GM19397 (cell line): ENCODE measurements at regions not wholly inside any gene's neighbourhood (a gene's known extent, or its start where the extent isn't known, plus 50 kb on each side); places are given as distances from the start of the nearest gene placed in this dataset.
"Not testable (repeated sequence)": the region's sequence is repeated elsewhere in the genome, so short reads cannot be mapped to it uniquely, and the experiment has no call there.

Source experiments
- ATAC-seq: cut with Tn5 transposase; IDR thresholded peaks from one replicate; pipeline ENCODE4 v1.9.1; 2021; ENCODE audit warnings: mild to moderate bottlenecking, moderate library complexity; ENCODE audit not compliant: unreplicated experiment

DNA sequence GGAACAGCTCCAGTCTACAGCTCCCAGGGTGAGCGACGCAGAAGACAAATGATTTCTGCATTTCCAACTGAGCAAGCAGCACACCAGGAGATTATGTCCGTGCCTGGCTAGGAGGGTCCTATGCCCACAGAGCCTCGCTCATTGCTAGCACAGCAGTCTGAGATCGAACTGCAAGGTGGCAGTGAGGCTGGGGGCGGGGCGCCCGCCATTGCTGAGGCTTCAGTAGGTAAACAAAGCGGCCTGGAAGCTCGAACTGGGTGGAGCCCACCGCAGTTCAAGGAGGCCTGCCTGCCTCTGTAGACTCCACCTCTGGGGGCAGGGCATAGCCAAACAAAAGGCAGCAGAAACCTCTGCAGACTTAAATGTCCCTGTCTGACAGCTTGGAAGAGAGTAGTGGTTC is 198.0 kb upstream of the DIAPH2 start:
- not testable (repeated sequence) for ATAC-seq

GRCh38 chrX:96502507-96502906 is 182.1 kb upstream of the DIAPH2 start:
- no peak for ATAC-seq

DNA sequence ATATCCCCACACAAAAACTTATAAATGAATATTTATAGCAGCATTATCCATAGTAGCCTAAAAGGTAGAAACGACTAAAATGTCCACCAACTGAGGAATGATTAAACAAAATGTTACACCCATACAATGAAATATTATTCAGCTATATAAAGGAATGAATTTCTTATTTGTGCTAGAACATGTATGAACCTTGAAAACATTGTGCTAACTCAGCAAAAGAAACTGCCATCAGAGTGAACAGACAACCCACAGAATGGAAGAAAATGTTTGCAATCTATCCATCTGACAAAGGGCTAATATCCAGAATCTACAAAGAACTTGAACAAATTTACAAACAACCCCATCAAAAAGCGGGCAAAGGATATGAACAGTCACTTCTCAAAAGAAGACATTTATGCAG is 155.3 kb upstream of the DIAPH2 start:
- not testable (repeated sequence) for ATAC-seq

DNA sequence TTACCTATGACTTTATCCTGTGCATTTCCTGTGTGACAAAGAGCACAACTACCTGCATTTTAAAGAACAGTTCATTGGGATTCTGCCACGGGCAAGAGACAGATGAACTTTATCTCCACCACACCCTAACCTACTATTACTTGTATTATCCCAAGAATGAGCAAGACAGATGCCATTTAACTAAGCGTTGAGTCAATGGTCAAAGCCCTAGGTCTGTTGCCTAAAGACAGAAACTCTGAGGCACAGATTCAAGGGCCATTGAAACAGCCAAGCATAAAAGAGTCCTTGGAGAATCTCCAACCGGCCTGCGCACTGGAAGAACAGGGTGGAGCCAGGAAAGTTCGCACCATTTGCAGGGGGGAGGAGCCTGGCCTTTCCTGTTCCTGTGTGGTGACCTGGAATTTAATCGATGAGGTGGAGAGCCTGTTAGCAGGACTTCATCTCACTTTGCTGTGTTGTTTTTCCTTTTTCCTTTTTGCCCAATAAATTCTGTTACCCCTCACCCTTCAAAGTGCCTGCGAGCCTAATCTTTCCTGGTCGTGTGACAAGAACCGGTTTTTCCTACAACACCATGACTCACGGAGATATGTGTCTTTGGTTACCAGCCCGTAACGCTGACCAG is 146.4 kb upstream of the DIAPH2 start:
- no peak for ATAC-seq

- no peak for ATAC-seq
Measured at GRCh38 chrX:96540111-96540631, 144.5 kb upstream of the DIAPH2 start.

DNA sequence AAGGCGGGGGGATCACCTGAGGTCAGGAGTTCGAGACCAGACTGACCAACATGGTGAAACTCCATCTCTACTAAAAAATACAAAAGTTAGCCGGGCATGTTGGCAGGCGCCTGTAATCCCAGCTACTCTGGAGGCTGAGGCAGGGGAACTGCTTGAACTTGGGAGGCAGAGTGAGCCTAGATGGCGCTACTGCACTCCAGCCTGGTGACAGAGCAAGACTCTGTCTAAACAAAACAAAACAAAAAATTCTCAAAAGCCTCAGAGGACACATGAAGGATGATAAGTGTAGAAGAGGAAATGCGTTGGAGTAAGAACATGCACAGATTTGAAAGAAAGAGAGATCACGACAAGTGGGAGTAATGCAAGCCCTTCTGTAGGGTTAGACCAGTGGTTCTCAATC is 138.4 kb upstream of the DIAPH2 start:
- not testable (repeated sequence) for ATAC-seq

DNA sequence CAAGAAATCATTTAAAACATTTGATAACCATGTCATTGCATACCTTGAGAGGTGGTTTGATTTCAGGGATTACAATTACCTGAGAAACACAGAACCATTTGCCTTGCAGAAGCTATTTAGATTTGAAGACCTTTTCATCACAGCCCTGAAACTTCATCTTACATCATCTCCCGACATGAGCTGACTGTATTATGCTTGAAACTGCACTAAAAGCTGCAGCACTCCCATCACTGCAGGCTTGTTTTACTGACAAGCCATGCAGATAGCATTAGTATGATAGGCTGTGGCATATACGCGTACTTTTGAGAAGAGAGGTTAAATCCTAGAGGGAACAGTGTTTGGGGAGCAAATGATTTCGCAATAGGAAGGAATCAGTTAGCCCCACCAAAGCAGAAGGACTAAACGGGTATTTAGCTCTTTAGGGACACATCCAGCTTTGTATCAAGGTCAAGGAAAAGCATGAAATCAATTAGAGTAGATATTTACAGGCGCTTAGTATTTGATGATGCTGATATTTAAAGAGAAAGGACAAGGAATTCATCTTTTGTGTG is 133.2 kb upstream of the DIAPH2 start:
- no peak for ATAC-seq

- ATAC-seq: no peak
Measured at GRCh38 chrX:96556886-96557285, 127.8 kb upstream of the DIAPH2 start.

DNA sequence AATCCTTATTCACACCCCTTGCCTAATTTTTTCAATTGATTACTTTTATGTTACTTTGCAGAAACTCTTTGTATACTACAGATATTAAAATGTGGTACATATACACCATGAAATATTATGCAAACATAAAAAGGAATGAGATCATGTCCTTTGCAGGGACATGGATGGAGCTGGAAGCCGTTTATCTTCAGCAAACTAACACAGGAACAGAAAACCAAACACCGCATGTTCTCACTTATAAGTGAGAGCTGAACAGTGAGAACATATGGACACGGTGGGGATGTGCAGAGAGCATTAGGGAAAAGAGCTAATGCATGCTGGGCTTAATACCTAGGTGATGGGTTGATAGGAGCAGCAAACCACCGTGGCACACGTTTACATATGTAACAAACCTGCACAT is 123.5 kb upstream of the DIAPH2 start:
- not testable (repeated sequence) for ATAC-seq

GRCh38 chrX:96563646-96564045 is 121.0 kb upstream of the DIAPH2 start:
- no peak for ATAC-seq

DNA sequence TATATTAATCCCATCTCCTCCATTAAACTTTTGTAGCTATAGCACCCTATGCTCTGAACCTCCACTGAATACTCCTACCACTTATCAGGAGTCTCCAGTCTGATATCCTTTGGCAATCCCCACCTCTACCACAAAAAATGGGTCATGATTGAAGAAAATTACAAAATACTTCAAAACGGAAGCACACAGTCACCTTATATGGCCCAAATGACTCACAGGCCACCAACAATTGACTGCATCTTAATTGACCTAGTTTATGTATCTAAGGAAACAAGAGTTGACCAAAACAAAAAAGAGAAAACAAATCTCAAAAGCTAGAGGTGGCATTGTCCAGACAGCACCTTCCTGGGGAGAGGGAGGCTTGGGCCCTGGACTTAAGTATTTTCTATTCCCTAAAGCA is 120.0 kb upstream of the DIAPH2 start:
- no peak for ATAC-seq

DNA sequence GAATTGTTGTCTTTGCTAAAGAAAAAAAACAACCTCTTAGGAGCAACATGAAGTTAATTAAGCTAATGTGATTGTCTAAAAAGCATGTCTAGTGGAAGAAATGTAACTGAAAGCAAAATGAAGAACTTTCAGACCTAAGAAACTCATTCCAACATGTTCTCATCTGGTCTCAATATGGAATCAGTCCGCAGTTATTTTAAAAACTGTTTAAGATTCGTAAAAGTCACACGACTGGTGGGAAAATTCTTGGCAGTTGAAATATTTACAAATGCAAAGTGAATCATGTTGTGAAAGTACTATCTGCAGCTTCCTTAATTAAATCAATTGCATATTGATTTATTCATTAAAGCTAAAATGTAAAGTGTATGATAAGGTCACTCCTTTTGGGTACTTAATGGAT is 117.8 kb upstream of the DIAPH2 start:
- ATAC-seq: no peak

DNA sequence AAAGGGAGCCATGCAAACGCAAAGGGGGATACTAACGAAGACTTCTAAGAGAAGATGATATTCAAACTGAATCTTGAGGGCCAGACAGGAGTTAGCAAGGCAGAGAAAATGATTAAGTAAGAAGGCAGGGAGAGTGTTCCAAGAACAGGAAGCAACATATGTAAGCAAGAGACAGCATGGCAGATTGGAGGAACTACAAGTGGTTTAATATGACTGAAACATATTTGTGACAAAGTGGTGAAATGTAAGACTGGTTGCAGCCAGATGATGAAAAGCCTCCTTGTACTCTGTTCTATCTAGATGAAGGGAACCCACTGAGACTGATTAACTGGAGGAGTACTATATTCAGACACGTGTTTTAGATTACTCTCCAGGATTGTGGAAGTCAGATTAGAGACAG is 116.6 kb upstream of the DIAPH2 start:
- ATAC-seq: no peak

GRCh38 chrX:96569034-96569433 is 115.6 kb upstream of the DIAPH2 start:
- no peak for ATAC-seq

DNA sequence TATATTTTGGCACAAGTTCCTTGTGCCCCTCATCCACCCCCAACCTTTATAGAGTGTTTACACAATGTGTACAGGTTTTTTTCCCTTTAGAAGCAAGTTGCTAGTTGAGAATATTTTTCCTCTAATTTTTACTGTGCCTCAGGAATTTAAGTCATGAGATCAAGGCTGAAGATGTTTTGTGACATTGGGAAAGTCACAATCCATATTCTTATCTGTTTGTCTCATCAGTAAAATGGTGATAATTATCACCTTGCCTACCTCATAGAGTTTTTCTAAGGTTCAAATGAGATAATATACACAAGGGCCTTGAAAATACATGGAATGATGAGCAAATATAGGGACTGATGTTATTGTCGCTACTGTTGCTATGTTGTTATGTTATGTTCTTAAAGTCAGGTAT is 109.6 kb upstream of the DIAPH2 start:
- ATAC-seq: no peak

DNA sequence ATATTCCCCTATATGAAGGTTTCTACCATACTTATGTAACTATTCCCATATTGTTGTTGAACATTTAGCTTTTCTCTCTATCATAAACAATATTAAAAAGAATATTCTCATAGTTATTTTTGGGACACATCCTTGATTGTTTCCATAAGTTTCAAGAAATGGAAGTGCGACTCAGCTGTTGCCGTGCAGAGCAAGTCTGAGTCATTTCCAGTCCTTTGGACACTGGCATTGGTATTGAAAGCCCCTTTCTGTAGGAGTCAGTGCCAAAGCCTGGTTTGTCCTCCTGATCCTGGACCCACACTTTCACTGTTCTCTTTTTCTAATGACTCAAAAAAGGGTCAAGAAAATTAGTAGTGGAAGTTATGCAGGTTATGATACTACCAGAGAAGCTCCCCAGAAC is 108.3 kb upstream of the DIAPH2 start:
- ATAC-seq: no peak

DNA sequence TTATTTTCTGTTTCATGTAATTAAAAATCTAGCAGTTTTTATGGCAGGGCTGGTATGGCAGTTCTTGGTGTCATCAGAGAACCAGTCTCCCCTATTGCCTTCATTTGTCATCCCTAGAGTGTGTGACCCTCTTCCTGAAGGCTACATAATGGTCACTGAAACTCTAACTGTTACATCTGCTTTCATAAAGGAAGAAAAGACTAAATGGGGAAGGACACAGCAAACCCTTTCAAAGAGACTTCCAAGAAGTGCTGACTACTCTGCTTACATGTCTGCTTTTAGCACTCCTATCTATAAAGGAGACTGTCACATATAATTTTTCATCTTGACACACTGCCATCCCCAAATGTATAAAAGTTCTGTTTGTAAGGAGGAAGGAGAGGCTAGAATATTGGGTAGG is 105.9 kb upstream of the DIAPH2 start:
- no peak for ATAC-seq

- ATAC-seq: no peak
Measured at GRCh38 chrX:96579252-96579651, 105.4 kb upstream of the DIAPH2 start.

- no peak for ATAC-seq
Measured at GRCh38 chrX:96590403-96590802, 94.2 kb upstream of the DIAPH2 start.

DNA sequence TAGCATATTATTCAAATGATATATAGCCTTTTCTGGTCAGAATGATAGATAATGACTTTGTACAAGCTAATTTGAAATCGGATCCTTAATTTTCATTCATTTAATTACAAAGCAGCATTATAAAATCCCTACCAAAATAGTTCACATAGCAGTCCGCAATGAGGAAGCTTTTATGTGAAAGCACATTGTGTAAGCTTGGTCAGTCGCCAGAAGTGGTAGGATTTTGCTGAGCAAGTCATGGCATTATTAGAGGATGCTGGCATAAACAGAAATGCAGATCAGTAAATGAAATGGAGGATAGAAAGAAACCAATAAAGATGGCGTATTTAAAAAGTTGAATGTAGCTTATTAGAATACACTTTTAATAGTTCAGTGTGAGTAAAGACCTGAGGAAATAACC is 93.2 kb upstream of the DIAPH2 start:
- ATAC-seq: no peak

DNA sequence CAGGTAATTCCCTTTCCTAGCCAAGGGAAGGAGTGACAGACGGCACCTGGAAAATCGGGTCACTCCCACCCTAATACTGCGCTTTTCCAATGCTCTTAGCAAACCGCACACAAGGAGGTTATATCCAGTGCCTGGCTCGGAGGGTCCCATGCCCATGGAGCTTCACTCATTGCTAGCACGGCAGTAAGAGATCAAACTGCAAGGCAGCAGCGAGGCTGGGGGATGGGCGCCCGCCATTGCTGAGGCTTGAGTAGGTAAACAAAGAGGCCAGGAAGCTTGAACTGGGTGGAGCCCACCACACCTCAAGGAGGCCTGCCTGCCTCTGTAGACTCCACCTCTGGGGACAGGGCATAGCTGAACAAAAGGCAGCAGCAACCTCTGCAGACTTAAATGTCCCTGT is 86.8 kb upstream of the DIAPH2 start:
- ATAC-seq: not testable (repeated sequence)

DNA sequence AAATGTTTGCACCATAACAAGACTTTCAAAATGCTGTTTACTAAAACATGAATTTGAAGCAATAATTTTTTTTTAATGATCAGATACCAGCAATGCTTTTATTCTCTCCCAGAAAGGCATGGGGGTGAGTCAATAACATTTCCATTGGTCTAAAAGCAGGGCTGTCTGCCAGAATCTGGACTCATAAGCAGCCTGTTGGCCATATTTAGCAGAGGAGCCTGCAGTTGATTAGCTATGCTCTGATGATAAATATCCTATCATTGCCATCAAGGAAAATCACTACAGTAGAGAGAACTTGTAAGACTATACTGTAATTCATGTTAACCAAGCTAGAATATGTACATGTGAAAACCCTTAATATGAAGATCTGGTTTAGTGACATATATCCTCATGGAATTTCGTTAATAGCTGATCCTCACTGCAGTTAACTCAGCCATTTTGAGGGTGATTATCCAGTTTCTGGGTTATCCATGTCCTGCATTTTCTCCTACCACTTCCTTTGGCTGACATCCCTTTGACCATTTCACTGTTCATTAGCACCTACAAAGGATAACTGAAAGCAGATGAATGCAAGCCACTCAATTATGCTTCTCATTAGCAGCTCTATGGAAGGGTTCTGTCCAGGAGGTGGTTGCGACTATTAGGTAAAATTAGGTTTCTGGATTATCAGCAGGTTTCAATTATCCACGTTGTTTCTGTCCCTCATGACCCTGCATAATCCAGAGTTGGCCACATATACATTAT is 72.9 kb upstream of the DIAPH2 start:
- ATAC-seq: no peak
